Umbilical cord (tissue), 1 donor: ENCODE measurements at regions not wholly inside any gene's neighbourhood (a gene's known extent, or its start where the extent isn't known, plus 50 kb on each side); places are given as distances from the start of the nearest gene placed in this dataset.
"Not testable (repeated sequence)": the region's sequence is repeated elsewhere in the genome, so short reads cannot be mapped to it uniquely, and the experiment has no call there.

Source experiments
- DNase-seq: peaks from one replicate; pipeline ENCODE4 v3.0.0-alpha.2; 2015; ENCODE audit warnings: low spot score

- peak; percentile 58 for DNase-seq
Observed at GRCh38 chr7:111676167-111676566, 113.9 kb upstream of the IMMP2L start.

- no peak for DNase-seq
Observed at GRCh38 chr7:111672901-111673300, 110.6 kb upstream of the IMMP2L start.

GRCh38 chr7:111671927-111672326 is 109.6 kb upstream of the IMMP2L start:
- DNase-seq: no peak

- DNase-seq: no peak
Observed at GRCh38 chr7:111668711-111669110, 106.4 kb upstream of the IMMP2L start.

GRCh38 chr7:111667488-111667887 is 105.2 kb upstream of the IMMP2L start:
- no peak for DNase-seq

- DNase-seq: no peak
Observed at GRCh38 chr7:111666260-111666659, 104.0 kb upstream of the IMMP2L start.

- no peak for DNase-seq
Observed at GRCh38 chr7:111663771-111664170, 101.5 kb upstream of the IMMP2L start.

- DNase-seq: no peak
Observed at GRCh38 chr7:111662386-111662785, 100.1 kb upstream of the IMMP2L start.

GRCh38 chr7:111660478-111660877 is 98.2 kb upstream of the IMMP2L start:
- DNase-seq: no peak

- no peak for DNase-seq
Observed at GRCh38 chr7:111658546-111658945, 96.3 kb upstream of the IMMP2L start.

- DNase-seq: no peak
Observed at GRCh38 chr7:111657018-111657417, 94.7 kb upstream of the IMMP2L start.

- no peak for DNase-seq
Observed at GRCh38 chr7:111654343-111654742, 92.1 kb upstream of the IMMP2L start.

- no peak for DNase-seq
Observed at GRCh38 chr7:111653846-111654245, 91.6 kb upstream of the IMMP2L start.

- peak; percentile 70 for DNase-seq
Observed at GRCh38 chr7:111650456-111650999, 88.2 kb upstream of the IMMP2L start.

- no peak for DNase-seq
Observed at GRCh38 chr7:111647881-111648280, 85.6 kb upstream of the IMMP2L start.

GRCh38 chr7:111644595-111644994 is 82.3 kb upstream of the IMMP2L start:
- not testable (repeated sequence) for DNase-seq

- no peak for DNase-seq
Observed at GRCh38 chr7:111642373-111642772, 80.1 kb upstream of the IMMP2L start.

GRCh38 chr7:111640416-111640815 is 78.1 kb upstream of the IMMP2L start:
- no peak for DNase-seq

GRCh38 chr7:111639934-111640333 is 77.6 kb upstream of the IMMP2L start:
- peak; percentile 83 for DNase-seq

- DNase-seq: peak; percentile 71
Observed at GRCh38 chr7:111638078-111638477, 75.8 kb upstream of the IMMP2L start.

- no peak for DNase-seq
Observed at GRCh38 chr7:111633878-111634277, 71.6 kb upstream of the IMMP2L start.

GRCh38 chr7:111630862-111631261 is 68.6 kb upstream of the IMMP2L start:
- DNase-seq: no peak

GRCh38 chr7:111622084-111622483 is 59.8 kb upstream of the IMMP2L start:
- DNase-seq: no peak
